ENCODE measurements at regions not wholly inside any gene's neighbourhood (a gene's known extent, or its start where the extent isn't known, plus 50 kb on each side); places are given as distances from the start of the nearest gene placed in this dataset.

GRCh38 chr18:8952174-8952573 lies 150.3 kb upstream of the NDUFV2 start (continued):
- TF ChIP-seq CHD7 (IDR thresholded peaks at IDR 0.05; ENCODE audit: insufficient replicate concordance, low read length) (no peak), YY1 (IDR thresholded peaks at IDR 0.05; ENCODE audit: low read depth, low read length) (no peak), SP4 (IDR thresholded peaks at IDR 0.05; ENCODE audit: low read length) (no peak), NANOG (IDR thresholded peaks at IDR 0.05; ENCODE audit: insufficient read depth, low read depth, low read length, poor library complexity, severe bottlenecking) (no peak), CBX5 (IDR thresholded peaks at IDR 0.05; ENCODE audit: low read depth, low read length) (no peak), CTBP2 (IDR thresholded peaks at IDR 0.05; ENCODE audit: borderline replicate concordance, insufficient read depth, insufficient read length, low read length) (no peak)

Measured in H1 (cell line).